GM10248 (cell line): ENCODE measurements at regions not wholly inside any gene's neighbourhood (a gene's known extent, or its start where the extent isn't known, plus 50 kb on each side); places are given as distances from the start of the nearest gene placed in this dataset.

ENCODE experiments used
- CTCF ChIA-PET: fragments of 300-600 bp; sonication (Branson Sonifier 250); formaldehyde crosslinking; extraction: SDS; loops from one replicate; lab custom pipeline; 2021; ENCODE audit warnings: antibody characterized with exemption; lab: Yijun Ruan, JAX
- POLR2A ChIA-PET: fragments of 350-650 bp; sonication (Branson Sonifier 250); formaldehyde crosslinking; extraction: SDS; loops from one replicate; lab custom pipeline; 2020; ENCODE audit warnings: antibody characterized with exemption; lab: Yijun Ruan, JAX
- DNase-seq: peaks from one replicate; pipeline ENCODE4 v3.0.0; 2012; ENCODE audit errors: extremely low spot score
- TF ChIP-seq, protein P1 (sequence below): IDR thresholded peaks from 2 replicates; pipeline ENCODE4 v1.5.1; 2012; ENCODE audit warnings: mild to moderate bottlenecking, low read depth; ENCODE audit errors: extremely low read depth, missing control alignments, control extremely low read depth

DNA sequence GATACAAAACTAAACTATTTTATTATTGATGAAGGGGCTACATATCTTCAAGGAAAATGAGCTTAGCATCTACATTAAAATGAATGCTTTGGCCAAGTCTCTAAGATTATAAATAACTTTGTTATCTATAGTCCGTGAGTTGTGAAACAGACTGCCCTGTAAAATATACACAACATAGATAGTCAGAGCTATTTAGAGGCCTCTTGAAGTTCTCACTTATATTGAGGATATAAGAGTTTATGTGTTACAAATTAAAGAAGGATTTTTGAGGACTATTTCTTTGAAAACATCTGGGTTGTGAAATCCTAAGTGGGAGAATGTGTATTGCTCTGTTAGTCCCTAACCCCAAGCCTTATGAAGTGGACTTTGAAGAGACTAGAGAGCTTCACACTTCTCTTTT, 292.0 kb upstream of the CDH2 start:
- DNase-seq, result no peak
- ChIA-PET POLR2A (no interaction called here), CTCF (interaction anchor here (1.1 to 1.7 kb wide), 2 partner anchors 11 to 13 kb away, joined by 3 to 5 read pairs; no protein-coding TSS in a partner anchor)
- TF ChIP-seq, protein P1, sequence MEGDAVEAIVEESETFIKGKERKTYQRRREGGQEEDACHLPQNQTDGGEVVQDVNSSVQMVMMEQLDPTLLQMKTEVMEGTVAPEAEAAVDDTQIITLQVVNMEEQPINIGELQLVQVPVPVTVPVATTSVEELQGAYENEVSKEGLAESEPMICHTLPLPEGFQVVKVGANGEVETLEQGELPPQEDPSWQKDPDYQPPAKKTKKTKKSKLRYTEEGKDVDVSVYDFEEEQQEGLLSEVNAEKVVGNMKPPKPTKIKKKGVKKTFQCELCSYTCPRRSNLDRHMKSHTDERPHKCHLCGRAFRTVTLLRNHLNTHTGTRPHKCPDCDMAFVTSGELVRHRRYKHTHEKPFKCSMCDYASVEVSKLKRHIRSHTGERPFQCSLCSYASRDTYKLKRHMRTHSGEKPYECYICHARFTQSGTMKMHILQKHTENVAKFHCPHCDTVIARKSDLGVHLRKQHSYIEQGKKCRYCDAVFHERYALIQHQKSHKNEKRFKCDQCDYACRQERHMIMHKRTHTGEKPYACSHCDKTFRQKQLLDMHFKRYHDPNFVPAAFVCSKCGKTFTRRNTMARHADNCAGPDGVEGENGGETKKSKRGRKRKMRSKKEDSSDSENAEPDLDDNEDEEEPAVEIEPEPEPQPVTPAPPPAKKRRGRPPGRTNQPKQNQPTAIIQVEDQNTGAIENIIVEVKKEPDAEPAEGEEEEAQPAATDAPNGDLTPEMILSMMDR, result no peak

- CTCF ChIA-PET, result interaction anchor here (1.2 kb wide), 1 partner anchor 14 kb away, joined by 3 read pairs; no protein-coding TSS in a partner anchor
- TF ChIP-seq, protein P1, result no peak
- no peak for DNase-seq
- POLR2A ChIA-PET, result no interaction called here
Measured at GRCh38 chr18:28466204-28466603, 289.3 kb upstream of the CDH2 start.

- no peak for DNase-seq
- TF ChIP-seq, protein P1, result no peak
- POLR2A ChIA-PET, result no interaction called here
- CTCF ChIA-PET, result no interaction called here
Measured at GRCh38 chr18:28459587-28459986, 282.7 kb upstream of the CDH2 start.

GRCh38 chr18:28458751-28459150, 281.8 kb upstream of the CDH2 start:
- no peak for DNase-seq
- CTCF ChIA-PET, result no interaction called here
- POLR2A ChIA-PET, result no interaction called here
- TF ChIP-seq, protein P1, result no peak

DNA sequence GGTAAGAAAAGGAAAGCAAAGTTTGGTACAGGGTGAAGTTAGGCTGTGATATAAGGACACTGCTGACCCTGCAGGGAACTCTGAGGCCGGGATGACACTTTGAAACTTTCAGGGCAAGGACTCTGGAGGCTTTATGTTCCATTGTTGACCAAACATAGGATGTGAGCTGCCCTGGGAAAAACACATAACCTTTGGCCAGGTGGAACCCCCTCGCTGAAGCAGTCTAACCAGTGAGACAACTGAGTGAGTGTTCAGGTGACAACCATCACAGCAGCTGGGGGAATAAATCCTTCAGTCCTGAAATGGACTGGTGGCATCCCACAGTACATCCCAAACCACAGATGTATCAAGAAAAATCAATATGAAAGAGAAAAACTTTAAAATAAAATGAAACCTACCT, 280.9 kb upstream of the CDH2 start:
- TF ChIP-seq, protein P1, result no peak
- CTCF ChIA-PET, result no interaction called here
- POLR2A ChIA-PET, result no interaction called here
- DNase-seq, result no peak

DNA sequence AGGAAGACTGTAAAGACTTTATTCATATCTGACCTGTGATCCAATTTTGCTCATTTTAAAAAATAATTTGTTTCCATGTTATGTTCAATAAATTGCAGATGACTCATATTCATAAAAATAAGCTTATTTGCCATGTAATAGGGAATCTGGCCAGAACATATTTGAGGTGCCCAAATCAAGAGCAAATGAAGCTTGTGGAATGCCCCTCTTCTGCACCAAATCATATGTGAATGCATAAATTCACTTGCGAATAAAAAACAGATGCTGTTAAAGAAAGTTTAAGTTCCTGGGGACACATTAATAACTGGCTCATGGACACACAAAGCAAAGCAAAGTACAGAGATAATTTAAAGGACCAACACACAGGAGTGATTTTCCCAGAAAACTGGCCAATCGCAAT, 279.0 kb upstream of the CDH2 start:
- TF ChIP-seq, protein P1, result no peak
- CTCF ChIA-PET, result interaction anchor here (0.9 kb wide), 2 partner anchors 9 to 14 kb away, joined by 3 to 4 read pairs; no protein-coding TSS in a partner anchor
- DNase-seq, result no peak
- POLR2A ChIA-PET, result no interaction called here
